Stimulated activated CD4-positive, alpha-beta T cell treated with anti-CD3 and anti-CD28 coated beads, Interleukin-15, amount 100 ng/mL, for 24 hours (primary cell): ENCODE measurements at regions not wholly inside any gene's neighbourhood (a gene's known extent, or its start where the extent isn't known, plus 50 kb on each side); places are given as distances from the start of the nearest gene placed in this dataset.

Experiments
- DNase-seq: peaks from one replicate; pipeline ENCODE4 v3.0.0-alpha.2; 2020

DNA sequence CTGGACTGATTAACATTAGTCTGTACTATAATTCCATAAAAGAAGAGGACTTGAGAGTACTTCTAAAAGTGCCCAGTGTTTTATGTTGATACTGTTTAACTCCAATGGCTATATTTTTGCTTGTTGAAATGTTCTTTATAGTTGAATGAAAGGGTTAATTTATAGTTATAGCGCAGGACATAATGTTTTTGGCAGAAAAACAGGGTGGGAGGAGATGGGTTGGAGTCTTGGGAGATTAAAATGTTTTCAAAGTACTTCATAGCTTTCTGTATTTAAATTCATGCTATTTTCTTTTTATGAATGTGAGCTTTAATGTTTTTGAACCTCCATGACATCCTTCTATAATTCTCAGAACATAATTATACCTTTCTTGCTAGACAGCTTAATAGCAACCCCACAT lies 108.2 kb downstream of the CNTN3 start:
- DNase-seq, result no peak

DNA sequence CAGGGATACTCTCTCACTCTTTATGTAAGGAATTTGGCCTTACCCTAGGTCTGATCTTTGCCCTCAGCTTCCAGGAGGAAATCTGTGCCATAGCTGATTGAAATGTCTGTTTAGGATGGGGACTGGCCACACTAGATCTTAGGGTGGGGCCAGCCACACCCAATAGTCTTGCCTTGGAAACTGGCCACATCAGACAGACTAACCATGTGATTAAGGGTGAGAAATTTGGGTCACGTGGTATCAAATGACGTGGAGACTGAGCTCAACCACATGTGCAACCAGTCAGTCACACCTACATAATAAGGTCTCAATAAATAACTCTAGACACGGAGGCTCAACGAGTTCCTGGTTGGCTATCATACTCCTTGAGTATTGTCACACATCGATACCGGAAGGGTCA lies 113.5 kb downstream of the CNTN3 start:
- DNase-seq, result no peak

- no peak for DNase-seq
Measured at GRCh38 chr3:74500257-74500656, 114.2 kb downstream of the CNTN3 start.

DNA sequence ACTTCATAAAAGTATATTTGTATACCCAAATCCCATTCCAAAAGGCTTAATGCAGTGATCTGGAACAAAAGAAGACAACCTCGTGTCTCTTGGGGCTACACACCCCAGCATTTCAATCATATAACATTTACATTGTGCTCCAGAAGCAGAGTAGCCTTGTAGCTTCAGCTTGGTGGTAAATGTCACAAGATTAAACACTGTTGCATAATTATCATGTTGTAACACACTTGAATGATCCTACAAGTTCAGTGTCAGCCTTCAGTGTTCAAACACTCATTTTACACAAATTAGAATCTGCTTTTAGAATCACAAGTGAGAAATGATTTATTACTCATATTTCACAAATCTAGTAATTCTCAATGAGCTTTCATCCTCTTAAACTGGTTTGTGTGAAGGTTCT lies 122.6 kb downstream of the CNTN3 start:
- DNase-seq, result no peak

DNA sequence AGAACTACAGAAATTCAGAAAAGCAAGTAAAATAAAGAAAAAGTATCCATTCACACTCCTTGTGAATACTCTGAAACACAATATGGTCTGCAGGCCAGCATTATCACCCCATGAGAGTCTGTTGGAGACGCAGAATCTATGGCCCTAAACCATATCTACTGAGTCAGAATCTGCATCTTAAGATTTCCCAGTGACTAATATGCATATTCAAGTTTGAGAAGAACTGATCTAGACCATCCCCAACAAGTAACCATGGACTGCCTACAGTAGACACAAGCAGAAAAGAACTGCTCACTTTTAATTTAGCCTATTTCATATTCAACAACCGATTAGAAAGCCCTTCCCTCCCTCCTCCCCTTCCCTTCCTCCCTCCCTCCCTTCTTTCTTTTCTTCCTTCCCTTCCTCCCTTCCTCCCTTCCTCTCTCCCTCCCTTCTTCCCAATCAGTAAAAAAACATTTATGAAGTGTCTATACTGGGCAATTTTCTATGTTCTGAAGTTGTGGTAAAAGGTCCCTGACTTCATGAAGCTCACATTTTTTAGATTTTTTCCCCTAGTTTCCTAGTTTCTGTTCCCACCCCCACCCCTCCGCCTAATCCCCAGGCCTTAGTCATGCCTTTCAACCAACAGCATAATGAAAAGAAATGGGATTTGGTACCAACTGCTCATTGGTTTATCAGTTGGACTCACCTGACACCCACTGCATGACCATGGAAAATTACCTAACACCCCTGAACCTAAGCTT lies 125.2 kb downstream of the CNTN3 start:
- DNase-seq, result no peak

GRCh38 chr3:74479915-74480314 lies 134.5 kb downstream of the CNTN3 start:
- no peak for DNase-seq

DNA sequence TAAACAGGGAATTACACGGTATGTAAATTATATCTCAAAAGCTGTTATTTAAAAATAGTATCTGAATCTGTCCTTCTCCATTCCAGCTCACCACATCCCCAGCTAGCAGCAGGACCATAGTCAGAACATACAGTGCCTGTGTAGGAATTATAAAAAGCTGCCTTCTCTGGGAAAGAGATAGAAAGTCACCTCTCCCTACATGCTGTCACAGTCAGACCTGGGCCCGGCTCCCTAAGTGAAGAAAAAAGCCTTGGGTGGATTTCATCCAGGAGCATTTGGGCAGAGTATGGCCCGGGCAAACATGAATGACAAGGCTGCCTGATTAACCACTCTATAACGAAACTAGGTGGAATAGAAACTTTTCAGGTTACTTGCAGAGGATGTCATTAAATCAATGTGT lies 144.1 kb downstream of the CNTN3 start:
- no peak for DNase-seq

DNA sequence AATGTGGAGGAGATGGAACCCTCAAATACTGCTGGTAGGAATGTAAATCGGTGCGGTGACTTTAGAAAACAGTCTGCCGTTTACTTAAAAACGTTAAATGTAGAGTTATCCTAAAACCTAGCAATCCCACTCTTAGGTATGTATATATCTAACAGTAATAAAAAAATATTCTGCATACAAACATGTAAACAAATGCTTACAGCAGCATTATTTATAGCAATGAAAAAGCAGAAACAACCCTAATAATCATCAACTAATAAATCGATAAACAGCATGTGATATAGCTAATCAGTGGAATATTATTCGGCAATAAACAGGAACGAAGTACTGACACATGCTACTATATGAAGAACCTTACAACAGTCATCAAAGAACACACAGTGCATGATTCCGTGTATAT lies 144.7 kb downstream of the CNTN3 start:
- no peak for DNase-seq

- DNase-seq, result no peak
Measured at GRCh38 chr3:74469151-74469550, 145.3 kb downstream of the CNTN3 start.

GRCh38 chr3:74465715-74466410 lies 148.6 kb downstream of the CNTN3 start:
- no peak for DNase-seq

- DNase-seq, result no peak
Measured at GRCh38 chr3:74463515-74463914, 150.9 kb downstream of the CNTN3 start.

- DNase-seq, result no peak
Measured at GRCh38 chr3:74456166-74456565, 158.3 kb downstream of the CNTN3 start.

- DNase-seq, result no peak
Measured at GRCh38 chr3:74447221-74447620, 167.2 kb downstream of the CNTN3 start.

DNA sequence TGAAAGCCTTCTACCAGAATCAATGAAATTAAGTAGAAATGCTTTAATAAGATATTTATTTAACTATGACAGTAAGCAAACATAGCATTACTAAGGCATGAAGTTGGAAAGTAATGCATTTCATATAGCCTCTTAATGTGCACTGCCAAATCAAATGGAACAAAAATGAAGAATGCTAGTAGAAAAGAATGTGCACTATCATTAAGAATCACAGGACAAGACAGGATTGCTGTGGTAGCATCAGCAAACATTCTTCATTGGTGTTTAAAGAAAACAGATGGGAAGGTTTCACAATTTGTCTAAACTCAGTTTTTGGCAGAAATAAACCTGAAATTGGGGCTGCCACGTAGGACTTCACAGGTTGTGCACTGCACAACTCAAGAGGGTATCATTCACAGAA lies 168.9 kb downstream of the CNTN3 start:
- no peak for DNase-seq

GRCh38 chr3:74443102-74443501 lies 171.4 kb downstream of the CNTN3 start:
- no peak for DNase-seq

DNA sequence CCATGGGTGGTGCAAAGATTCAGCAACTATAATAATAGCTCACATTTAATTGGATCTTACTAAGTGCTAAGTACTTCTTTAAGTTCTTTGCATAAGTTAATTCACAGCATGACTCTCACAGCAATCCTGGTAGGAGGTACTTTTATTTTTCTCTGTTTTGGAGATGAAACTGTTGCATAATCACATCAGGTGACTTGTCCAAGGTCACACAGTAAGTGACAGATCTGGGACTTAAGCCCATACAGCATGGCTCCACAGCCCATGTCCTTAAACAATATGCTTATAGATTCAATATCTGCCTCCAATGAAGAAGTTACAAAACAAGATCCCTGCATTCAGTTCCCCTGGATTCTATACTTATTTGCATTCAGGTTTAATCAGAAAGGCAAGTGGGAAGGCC lies 171.8 kb downstream of the CNTN3 start:
- no peak for DNase-seq

GRCh38 chr3:74442068-74442467 lies 172.4 kb downstream of the CNTN3 start:
- no peak for DNase-seq

- no peak for DNase-seq
Measured at GRCh38 chr3:74436184-74436583, 178.3 kb downstream of the CNTN3 start.

DNA sequence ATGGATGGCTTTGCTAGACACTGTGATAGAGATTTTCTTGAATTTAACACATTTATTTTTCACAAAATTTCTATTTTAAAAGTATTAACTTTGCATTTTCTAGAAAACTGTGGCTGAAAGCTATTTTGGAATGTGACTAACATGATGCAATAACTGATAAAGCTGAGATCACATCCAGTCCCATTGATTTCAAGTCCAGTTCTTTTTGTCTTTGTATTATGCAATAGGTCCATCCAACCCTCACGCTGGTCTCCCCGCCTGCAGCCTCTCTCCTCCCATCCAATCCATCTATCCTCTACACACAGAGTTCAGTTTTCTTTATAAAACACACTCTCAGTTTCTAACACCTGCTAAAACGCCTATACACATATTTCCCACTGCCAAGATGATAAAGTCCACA lies 178.8 kb downstream of the CNTN3 start:
- no peak for DNase-seq

DNA sequence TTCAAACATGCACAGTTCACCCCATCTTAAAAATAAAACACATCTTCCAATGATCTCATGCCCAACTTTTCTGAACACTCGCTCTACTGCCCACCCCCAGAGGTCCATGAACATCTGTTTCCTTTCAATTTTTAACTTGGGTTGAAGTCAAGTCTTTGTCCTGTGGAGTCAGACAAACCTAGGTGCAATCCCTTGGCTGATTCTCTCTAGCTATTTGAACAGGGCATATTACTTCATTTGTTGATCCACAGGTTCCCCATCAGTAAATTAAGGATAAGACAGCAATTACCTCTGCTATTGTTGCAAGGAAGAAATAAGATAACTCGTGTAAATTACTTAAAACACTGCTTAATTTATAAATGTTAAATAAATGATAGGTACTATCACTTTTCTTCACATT lies 180.1 kb downstream of the CNTN3 start:
- no peak for DNase-seq

GRCh38 chr3:74426571-74426970 lies 187.9 kb downstream of the CNTN3 start:
- no peak for DNase-seq

GRCh38 chr3:74423867-74424266 lies 190.6 kb downstream of the CNTN3 start:
- DNase-seq, result no peak

- no peak for DNase-seq
Measured at GRCh38 chr3:74420538-74421124, 193.8 kb downstream of the CNTN3 start.

DNA sequence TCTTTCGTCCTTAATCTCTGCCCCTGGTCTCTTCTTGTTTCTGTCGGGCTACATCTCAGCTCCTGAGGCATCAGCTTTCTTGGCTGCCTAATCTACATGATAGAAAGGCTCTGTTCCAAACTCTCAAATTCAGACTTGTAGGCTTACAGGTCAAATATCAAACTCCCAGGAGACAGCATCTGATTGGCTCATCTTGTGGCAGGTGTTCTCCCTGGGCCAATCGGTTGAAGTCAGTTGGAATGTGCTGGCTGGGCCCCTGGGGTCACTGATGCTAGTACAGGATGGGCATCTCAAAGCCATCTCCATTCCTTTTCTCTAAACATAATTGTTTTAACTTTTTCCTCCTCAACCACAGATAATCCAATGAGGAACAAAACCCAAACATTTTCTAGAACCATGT lies 198.7 kb downstream of the CNTN3 start:
- no peak for DNase-seq
